GM12878 (cell line): ENCODE measurements at regions not wholly inside any gene's neighbourhood (a gene's known extent, or its start where the extent isn't known, plus 50 kb on each side); places are given as distances from the start of the nearest gene placed in this dataset.

Experiments
- ATAC-seq: fragments of 200-7000 bp; cut with Tn5 transposase; 3 replicates; pipeline ENCODE4 v1.9.1; 2020; ENCODE audit warnings: mild to moderate bottlenecking, moderate library complexity
- BruUV-seq: library from RNA; stranded (reverse); fragments of 400-500 nt; replicated peaks from 2 replicates; lab custom pipeline; 2021; lab: Mats Ljungman, UMichigan
- CTCF ChIA-PET: fragments of 300-600 bp; sonication (Branson Sonifier 250); formaldehyde crosslinking; extraction: SDS; loops from one replicate; lab custom pipeline; 2021; ENCODE audit warnings: inconsistent platforms; lab: Yijun Ruan, JAX
- POLR2A ChIA-PET: fragments of 350-600 bp; formaldehyde crosslinking; extraction: SDS; loops from one replicate; lab custom pipeline; 2021; ENCODE audit warnings: inconsistent platforms; lab: Charles Lee
- RAD21 ChIA-PET: fragments of 300-600 bp; sonication (Branson Sonifier 250); formaldehyde crosslinking; loops from one replicate; lab custom pipeline; 2023; ENCODE audit warnings: antibody characterized with exemption; ENCODE audit not compliant: unreplicated experiment; lab: Charles Lee
- SMC1A ChIA-PET: fragments of 300-600 bp; sonication (Branson Sonifier 250); formaldehyde crosslinking; loops from one replicate; lab custom pipeline; 2023; ENCODE audit not compliant: unreplicated experiment, uncharacterized antibody; lab: Charles Lee
- DNase-seq: peaks from one replicate; pipeline ENCODE4 v3.0.0-alpha.2; 2011; ENCODE audit warnings: low read depth, low spot score
- FAIRE-seq: peaks from 3 replicates; lab custom pipeline; 2011; peaks lifted over from hg19 to GRCh38; lab: Jason Lieb, UNC
- H2AFZ ChIP-seq: 2 replicates; pipeline ENCODE4 v1.6.0; 2011; ENCODE audit warnings: low read depth, low read length, control low read depth; ENCODE audit not compliant: control insufficient read depth
- H3K27ac ChIP-seq: 2 replicates; pipeline ENCODE4 v1.5.1; 2011; ENCODE audit warnings: control low read depth; ENCODE audit not compliant: control insufficient read depth, insufficient read depth
- H3K27me3 ChIP-seq, 2 experiments: replicated peaks in 1 of 2; 2 replicates each; pipeline versions ENCODE4 v1.6.0 to v1.6.1; 2011; ENCODE audit warnings: low read length in 1 of 2; ENCODE audit not compliant: control insufficient read depth in 2 of 2, insufficient read depth in 2 of 2
- H3K36me3 ChIP-seq, 2 experiments: 2 replicates each; pipeline ENCODE4 v1.5.1; 2011; ENCODE audit warnings: low read length in 1 of 2; ENCODE audit not compliant: control insufficient read depth in 2 of 2, insufficient read depth in 2 of 2
- H3K4me1 ChIP-seq: 2 replicates; pipeline ENCODE4 v1.6.1; 2011; ENCODE audit warnings: mild to moderate bottlenecking, low read length, moderate library complexity, mixed read lengths; ENCODE audit not compliant: control insufficient read depth, insufficient read depth
- H3K4me2 ChIP-seq: 2 replicates; pipeline ENCODE4 v1.6.0; 2011; ENCODE audit warnings: control low read depth; ENCODE audit not compliant: control insufficient read depth, insufficient read depth
- H3K4me3 ChIP-seq: fragments of 200-600 bp; sonication (generic); 2 replicates; pipeline ENCODE4 v1.5.1; 2016
- H3K79me2 ChIP-seq: 2 replicates; pipeline ENCODE4 v1.6.0; 2011; ENCODE audit warnings: low read length; ENCODE audit not compliant: control insufficient read depth, insufficient read depth
- H3K9ac ChIP-seq: 2 replicates; pipeline ENCODE4 v1.8.0; 2011; ENCODE audit warnings: low read length, control low read depth, mixed read lengths; ENCODE audit not compliant: control insufficient read depth, insufficient read depth
- H3K9me3 ChIP-seq: replicated peaks from 3 replicates; pipeline ENCODE4 v1.5.1; 2011; ENCODE audit warnings: mild to moderate bottlenecking, low read length; ENCODE audit not compliant: control insufficient read depth, insufficient read depth
- H4K20me1 ChIP-seq: 2 replicates; pipeline ENCODE4 v1.6.0; 2011; ENCODE audit not compliant: control insufficient read depth, insufficient read depth
- ASH2L ChIP-seq: fragments of 300-600, 200-600 bp; sonication (generic); IDR thresholded peaks from 2 replicates; pipeline ENCODE4 v1.6.1; 2017; ENCODE audit warnings: low read depth, mild to moderate bottlenecking, borderline replicate concordance
- ATF2 ChIP-seq: IDR thresholded peaks from 2 replicates; pipeline ENCODE4 v1.6.1; 2012; ENCODE audit warnings: low read length, inconsistent platforms
- FOXK2 ChIP-seq: fragments of 450-650 bp; IDR thresholded peaks from 2 replicates; pipeline ENCODE4 v1.6.1; 2017; ENCODE audit warnings: mild to moderate bottlenecking, moderate library complexity
- KLF5 ChIP-seq: fragments of 450-650 bp; IDR thresholded peaks from 2 replicates; pipeline ENCODE4 v1.6.1; 2014; ENCODE audit warnings: mild to moderate bottlenecking; ENCODE audit not compliant: partially characterized antibody
- NFYB ChIP-seq: IDR thresholded peaks from 2 replicates; pipeline ENCODE4 v1.6.1; 2011; ENCODE audit warnings: low read depth, mild to moderate bottlenecking, low read length, improper control_type of control experiment, moderate library complexity; ENCODE audit not compliant: insufficient read depth
- NR2C1 ChIP-seq: fragments of 450-650 bp; IDR thresholded peaks from 2 replicates; pipeline ENCODE4 v1.6.1; 2017; ENCODE audit warnings: antibody characterized with exemption, mild to moderate bottlenecking, moderate library complexity
- NR2C2 ChIP-seq: IDR thresholded peaks from 2 replicates; pipeline ENCODE4 v1.6.1; 2011; ENCODE audit warnings: borderline replicate concordance, low read depth; ENCODE audit not compliant: control insufficient read depth, insufficient read length
- POLR2AphosphoS2 ChIP-seq: IDR thresholded peaks from 2 replicates; pipeline ENCODE4 v1.6.1; 2011; ENCODE audit warnings: low read depth, mild to moderate bottlenecking, low read length, improper control_type of control experiment, moderate library complexity
- PRDM15 ChIP-seq: fragments of 450-650 bp; formaldehyde crosslinking; IDR thresholded peaks from 2 replicates; pipeline ENCODE4 v1.4.0; 2020; ENCODE audit warnings: mild to moderate bottlenecking, moderate library complexity
- RBBP5 ChIP-seq: fragments of 200-600 bp; sonication (generic); conservative IDR thresholded peaks from 2 replicates; pipeline ENCODE4 v1.6.1; 2016
- SREBF2 ChIP-seq: IDR thresholded peaks from 2 replicates; pipeline ENCODE4 v1.6.1; 2012; ENCODE audit warnings: mild to moderate bottlenecking, low read length
- ZBTB4 ChIP-seq: fragments of 450-650 bp; formaldehyde crosslinking; IDR thresholded peaks from 2 replicates; pipeline ENCODE4 v1.4.0; 2022; ENCODE audit warnings: mild to moderate bottlenecking, moderate library complexity
- WGBS: methylation state at CpG from one replicate; pipeline ENCODE4 v1.1.6; 2016; ENCODE audit warnings: low lambda C conversion rate; ENCODE audit not compliant: insufficient replicate concordance, insufficient coverage; ENCODE audit errors: missing lambda C conversion rate; 5-methylcytosine and 5-hydroxymethylcytosine counted together
- in situ Hi-C: fragments of 300-500 bp; cut with MboI; formaldehyde crosslinking; loops from 9 replicates; pipeline ENCODE4 v1.14.3; 2018; ENCODE audit warnings: mixed read lengths
- intact Hi-C: fragments of 100-400 bp; cut with micrococcal nuclease; formaldehyde crosslinking; loops from one replicate; pipeline ENCODE4 v1.14.2; 2022; ENCODE audit not compliant: unreplicated experiment

GRCh38 chr18:2114765-2115164 lies 456.5 kb downstream of the METTL4 start (continued):
- no peak for TF ChIP-seq PRDM15 (CRISPR knock-in tag)
- no peak for TF ChIP-seq ASH2L
- no peak for TF ChIP-seq NR2C2

GRCh38 chr18:2121224-2121623 lies 450.1 kb downstream of the METTL4 start:
- Histone ChIP-seq H3K27ac (no peak overlapping the region), H3K4me2 (no peak overlapping the region), H3K4me1 (no peaks in the 10 kb centered on the region), H3K4me3 (no peak overlapping the region), H3K27me3 (no peaks in the 10 kb centered on the region), H2AFZ (no peak overlapping the region), H4K20me1 (no peaks in the 10 kb centered on the region), H3K79me2 (no peaks in the 10 kb centered on the region), H3K36me3 (no peaks in the 10 kb centered on the region), H3K9me3 (no peaks in the 10 kb centered on the region), H3K9ac (no peak overlapping the region)
- no TSS peak for BruUV-seq
- CTCF ChIA-PET = interaction anchor here (0.9 to 4.3 kb wide), 6 partner anchors 11 to 421 kb away, joined by 3 to 30 read pairs (median 4); no protein-coding TSS in a partner anchor
- POLR2A ChIA-PET = no interaction called here
- no peak for ATAC-seq
- RAD21 ChIA-PET = interaction anchor here (0.9 to 1.3 kb wide), 2 partner anchors 17 to 421 kb away, joined by 3 to 4 read pairs; no protein-coding TSS in a partner anchor
- TF ChIP-seq SREBF2 = no peak
- no peak for TF ChIP-seq ATF2
- no peak for TF ChIP-seq POLR2AphosphoS2
- TF ChIP-seq RBBP5 = no peak
- no peak for TF ChIP-seq NFYB
- no peak for TF ChIP-seq NR2C1
- TF ChIP-seq ZBTB4 (CRISPR knock-in tag) = no peak
- TF ChIP-seq KLF5 = no peak
- TF ChIP-seq FOXK2 = no peak
- FAIRE-seq = no peak
- SMC1A ChIA-PET = interaction anchor here (0.9 to 3.2 kb wide), 3 partner anchors 15 to 421 kb away, joined by 3 to 11 read pairs (median 3); no protein-coding TSS in a partner anchor
- in situ Hi-C loops (no loop called here), intact Hi-C loops (no loop called here)
- WGBS = 0% methylated on average over 3 of the region's 3 CpGs
- no peak for DNase-seq
